ENCODE measurements at regions not wholly inside any gene's neighbourhood (a gene's known extent, or its start where the extent isn't known, plus 50 kb on each side); places are given as distances from the start of the nearest gene placed in this dataset.

DNA sequence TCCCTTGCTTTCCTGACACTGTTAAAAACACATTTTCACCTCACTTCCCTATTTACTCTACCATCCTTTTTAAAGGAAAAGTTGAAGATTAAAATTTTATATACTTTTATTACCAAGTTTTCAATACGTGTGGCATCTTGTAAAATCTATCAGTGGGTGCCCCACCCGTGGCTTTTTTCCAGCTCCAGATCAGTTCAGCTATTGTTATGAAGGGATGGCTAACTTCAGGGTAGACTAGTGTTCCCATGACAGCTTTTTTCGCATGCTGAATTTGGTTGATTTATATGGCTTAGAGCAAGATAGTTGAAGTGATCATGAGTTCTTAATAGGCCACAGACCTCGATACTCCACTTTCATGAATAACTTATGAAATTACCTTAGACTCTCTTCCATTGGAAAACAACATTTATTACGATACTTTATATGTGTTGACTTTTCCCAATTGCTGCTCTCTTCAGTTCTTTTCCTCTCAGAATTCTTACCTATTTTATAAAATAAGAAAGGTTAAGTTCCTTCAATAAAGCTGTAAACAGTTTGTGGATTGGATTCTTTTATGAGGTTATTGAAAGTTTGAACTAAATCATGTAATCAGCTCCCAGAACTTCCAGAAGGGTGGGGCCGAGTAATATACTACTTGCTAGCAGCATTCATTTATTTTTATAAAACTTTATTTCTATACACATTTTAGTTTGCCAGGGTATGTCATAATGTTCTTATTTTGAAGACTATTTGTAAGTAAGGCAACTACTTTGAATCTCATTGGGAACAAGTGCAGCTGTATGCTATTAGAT is 680.9 kb downstream of the SATB2 start (continued):
- TF ChIP-seq, protein P1, sequence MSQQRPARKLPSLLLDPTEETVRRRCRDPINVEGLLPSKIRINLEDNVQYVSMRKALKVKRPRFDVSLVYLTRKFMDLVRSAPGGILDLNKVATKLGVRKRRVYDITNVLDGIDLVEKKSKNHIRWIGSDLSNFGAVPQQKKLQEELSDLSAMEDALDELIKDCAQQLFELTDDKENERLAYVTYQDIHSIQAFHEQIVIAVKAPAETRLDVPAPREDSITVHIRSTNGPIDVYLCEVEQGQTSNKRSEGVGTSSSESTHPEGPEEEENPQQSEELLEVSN (IDR thresholded peaks at IDR 0.05; ENCODE audit: borderline replicate concordance in 1 of 2, extremely low read depth in 1 of 2, insufficient read depth in 1 of 2, insufficient read length in 1 of 2, low read depth in 1 of 2, low read length in 1 of 2, poor library complexity in 1 of 2, severe bottlenecking in 1 of 2), result no peak
- TF ChIP-seq BRF1 (IDR thresholded peaks at IDR 0.05; ENCODE audit: borderline replicate concordance, extremely low read depth, insufficient read length) (no peak), CEBPG (CRISPR knock-in tag; IDR thresholded peaks at IDR 0.05) (no peak), CEBPG (tag; conservative IDR thresholded peaks at IDR 0.05 in 1 of 2, IDR thresholded peaks at IDR 0.05 in 1 of 2) (no peak), HOXB6 (CRISPR knock-in tag; IDR thresholded peaks at IDR 0.05; ENCODE audit: borderline replicate concordance) (no peak), HCFC1 (IDR thresholded peaks at IDR 0.05; ENCODE audit: low read depth, low read length) (no peak), HDAC6 (IDR thresholded peaks at IDR 0.05; ENCODE audit: low read depth, low read length) (no peak), CBX3 (IDR thresholded peaks at IDR 0.05; ENCODE audit: borderline replicate concordance in 1 of 2, low read length in 2 of 2) (no peak)
- TF ChIP-seq, protein P2, sequence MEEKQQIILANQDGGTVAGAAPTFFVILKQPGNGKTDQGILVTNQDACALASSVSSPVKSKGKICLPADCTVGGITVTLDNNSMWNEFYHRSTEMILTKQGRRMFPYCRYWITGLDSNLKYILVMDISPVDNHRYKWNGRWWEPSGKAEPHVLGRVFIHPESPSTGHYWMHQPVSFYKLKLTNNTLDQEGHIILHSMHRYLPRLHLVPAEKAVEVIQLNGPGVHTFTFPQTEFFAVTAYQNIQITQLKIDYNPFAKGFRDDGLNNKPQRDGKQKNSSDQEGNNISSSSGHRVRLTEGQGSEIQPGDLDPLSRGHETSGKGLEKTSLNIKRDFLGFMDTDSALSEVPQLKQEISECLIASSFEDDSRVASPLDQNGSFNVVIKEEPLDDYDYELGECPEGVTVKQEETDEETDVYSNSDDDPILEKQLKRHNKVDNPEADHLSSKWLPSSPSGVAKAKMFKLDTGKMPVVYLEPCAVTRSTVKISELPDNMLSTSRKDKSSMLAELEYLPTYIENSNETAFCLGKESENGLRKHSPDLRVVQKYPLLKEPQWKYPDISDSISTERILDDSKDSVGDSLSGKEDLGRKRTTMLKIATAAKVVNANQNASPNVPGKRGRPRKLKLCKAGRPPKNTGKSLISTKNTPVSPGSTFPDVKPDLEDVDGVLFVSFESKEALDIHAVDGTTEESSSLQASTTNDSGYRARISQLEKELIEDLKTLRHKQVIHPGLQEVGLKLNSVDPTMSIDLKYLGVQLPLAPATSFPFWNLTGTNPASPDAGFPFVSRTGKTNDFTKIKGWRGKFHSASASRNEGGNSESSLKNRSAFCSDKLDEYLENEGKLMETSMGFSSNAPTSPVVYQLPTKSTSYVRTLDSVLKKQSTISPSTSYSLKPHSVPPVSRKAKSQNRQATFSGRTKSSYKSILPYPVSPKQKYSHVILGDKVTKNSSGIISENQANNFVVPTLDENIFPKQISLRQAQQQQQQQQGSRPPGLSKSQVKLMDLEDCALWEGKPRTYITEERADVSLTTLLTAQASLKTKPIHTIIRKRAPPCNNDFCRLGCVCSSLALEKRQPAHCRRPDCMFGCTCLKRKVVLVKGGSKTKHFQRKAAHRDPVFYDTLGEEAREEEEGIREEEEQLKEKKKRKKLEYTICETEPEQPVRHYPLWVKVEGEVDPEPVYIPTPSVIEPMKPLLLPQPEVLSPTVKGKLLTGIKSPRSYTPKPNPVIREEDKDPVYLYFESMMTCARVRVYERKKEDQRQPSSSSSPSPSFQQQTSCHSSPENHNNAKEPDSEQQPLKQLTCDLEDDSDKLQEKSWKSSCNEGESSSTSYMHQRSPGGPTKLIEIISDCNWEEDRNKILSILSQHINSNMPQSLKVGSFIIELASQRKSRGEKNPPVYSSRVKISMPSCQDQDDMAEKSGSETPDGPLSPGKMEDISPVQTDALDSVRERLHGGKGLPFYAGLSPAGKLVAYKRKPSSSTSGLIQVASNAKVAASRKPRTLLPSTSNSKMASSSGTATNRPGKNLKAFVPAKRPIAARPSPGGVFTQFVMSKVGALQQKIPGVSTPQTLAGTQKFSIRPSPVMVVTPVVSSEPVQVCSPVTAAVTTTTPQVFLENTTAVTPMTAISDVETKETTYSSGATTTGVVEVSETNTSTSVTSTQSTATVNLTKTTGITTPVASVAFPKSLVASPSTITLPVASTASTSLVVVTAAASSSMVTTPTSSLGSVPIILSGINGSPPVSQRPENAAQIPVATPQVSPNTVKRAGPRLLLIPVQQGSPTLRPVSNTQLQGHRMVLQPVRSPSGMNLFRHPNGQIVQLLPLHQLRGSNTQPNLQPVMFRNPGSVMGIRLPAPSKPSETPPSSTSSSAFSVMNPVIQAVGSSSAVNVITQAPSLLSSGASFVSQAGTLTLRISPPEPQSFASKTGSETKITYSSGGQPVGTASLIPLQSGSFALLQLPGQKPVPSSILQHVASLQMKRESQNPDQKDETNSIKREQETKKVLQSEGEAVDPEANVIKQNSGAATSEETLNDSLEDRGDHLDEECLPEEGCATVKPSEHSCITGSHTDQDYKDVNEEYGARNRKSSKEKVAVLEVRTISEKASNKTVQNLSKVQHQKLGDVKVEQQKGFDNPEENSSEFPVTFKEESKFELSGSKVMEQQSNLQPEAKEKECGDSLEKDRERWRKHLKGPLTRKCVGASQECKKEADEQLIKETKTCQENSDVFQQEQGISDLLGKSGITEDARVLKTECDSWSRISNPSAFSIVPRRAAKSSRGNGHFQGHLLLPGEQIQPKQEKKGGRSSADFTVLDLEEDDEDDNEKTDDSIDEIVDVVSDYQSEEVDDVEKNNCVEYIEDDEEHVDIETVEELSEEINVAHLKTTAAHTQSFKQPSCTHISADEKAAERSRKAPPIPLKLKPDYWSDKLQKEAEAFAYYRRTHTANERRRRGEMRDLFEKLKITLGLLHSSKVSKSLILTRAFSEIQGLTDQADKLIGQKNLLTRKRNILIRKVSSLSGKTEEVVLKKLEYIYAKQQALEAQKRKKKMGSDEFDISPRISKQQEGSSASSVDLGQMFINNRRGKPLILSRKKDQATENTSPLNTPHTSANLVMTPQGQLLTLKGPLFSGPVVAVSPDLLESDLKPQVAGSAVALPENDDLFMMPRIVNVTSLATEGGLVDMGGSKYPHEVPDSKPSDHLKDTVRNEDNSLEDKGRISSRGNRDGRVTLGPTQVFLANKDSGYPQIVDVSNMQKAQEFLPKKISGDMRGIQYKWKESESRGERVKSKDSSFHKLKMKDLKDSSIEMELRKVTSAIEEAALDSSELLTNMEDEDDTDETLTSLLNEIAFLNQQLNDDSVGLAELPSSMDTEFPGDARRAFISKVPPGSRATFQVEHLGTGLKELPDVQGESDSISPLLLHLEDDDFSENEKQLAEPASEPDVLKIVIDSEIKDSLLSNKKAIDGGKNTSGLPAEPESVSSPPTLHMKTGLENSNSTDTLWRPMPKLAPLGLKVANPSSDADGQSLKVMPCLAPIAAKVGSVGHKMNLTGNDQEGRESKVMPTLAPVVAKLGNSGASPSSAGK (IDR thresholded peaks at IDR 0.05), result no peak
- TF ChIP-seq, protein P3, sequence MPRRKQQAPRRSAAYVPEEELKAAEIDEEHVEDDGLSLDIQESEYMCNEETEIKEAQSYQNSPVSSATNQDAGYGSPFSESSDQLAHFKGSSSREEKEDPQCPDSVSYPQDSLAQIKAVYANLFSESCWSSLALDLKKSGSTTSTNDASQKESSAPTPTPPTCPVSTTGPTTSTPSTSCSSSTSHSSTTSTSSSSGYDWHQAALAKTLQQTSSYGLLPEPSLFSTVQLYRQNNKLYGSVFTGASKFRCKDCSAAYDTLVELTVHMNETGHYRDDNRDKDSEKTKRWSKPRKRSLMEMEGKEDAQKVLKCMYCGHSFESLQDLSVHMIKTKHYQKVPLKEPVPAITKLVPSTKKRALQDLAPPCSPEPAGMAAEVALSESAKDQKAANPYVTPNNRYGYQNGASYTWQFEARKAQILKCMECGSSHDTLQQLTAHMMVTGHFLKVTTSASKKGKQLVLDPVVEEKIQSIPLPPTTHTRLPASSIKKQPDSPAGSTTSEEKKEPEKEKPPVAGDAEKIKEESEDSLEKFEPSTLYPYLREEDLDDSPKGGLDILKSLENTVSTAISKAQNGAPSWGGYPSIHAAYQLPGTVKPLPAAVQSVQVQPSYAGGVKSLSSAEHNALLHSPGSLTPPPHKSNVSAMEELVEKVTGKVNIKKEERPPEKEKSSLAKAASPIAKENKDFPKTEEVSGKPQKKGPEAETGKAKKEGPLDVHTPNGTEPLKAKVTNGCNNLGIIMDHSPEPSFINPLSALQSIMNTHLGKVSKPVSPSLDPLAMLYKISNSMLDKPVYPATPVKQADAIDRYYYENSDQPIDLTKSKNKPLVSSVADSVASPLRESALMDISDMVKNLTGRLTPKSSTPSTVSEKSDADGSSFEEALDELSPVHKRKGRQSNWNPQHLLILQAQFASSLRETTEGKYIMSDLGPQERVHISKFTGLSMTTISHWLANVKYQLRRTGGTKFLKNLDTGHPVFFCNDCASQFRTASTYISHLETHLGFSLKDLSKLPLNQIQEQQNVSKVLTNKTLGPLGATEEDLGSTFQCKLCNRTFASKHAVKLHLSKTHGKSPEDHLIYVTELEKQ (CRISPR knock-in tag; IDR thresholded peaks at IDR 0.05), result no peak
